GM18870 (cell line): ENCODE measurements at regions not wholly inside any gene's neighbourhood (a gene's known extent, or its start where the extent isn't known, plus 50 kb on each side); places are given as distances from the start of the nearest gene placed in this dataset.
"Not testable (repeated sequence)": the region's sequence is repeated elsewhere in the genome, so short reads cannot be mapped to it uniquely, and the experiment has no call there.

Source experiments
- ATAC-seq: cut with Tn5 transposase; IDR thresholded peaks from one replicate; pipeline ENCODE4 v1.9.1; 2021; ENCODE audit warnings: moderate library complexity; ENCODE audit not compliant: unreplicated experiment

- ATAC-seq: no peak
Measured at GRCh38 chr12:131635491-131636122, 75.3 kb upstream of the SFSWAP start.

GRCh38 chr12:131636266-131636665 is 74.6 kb upstream of the SFSWAP start:
- ATAC-seq: no peak

DNA sequence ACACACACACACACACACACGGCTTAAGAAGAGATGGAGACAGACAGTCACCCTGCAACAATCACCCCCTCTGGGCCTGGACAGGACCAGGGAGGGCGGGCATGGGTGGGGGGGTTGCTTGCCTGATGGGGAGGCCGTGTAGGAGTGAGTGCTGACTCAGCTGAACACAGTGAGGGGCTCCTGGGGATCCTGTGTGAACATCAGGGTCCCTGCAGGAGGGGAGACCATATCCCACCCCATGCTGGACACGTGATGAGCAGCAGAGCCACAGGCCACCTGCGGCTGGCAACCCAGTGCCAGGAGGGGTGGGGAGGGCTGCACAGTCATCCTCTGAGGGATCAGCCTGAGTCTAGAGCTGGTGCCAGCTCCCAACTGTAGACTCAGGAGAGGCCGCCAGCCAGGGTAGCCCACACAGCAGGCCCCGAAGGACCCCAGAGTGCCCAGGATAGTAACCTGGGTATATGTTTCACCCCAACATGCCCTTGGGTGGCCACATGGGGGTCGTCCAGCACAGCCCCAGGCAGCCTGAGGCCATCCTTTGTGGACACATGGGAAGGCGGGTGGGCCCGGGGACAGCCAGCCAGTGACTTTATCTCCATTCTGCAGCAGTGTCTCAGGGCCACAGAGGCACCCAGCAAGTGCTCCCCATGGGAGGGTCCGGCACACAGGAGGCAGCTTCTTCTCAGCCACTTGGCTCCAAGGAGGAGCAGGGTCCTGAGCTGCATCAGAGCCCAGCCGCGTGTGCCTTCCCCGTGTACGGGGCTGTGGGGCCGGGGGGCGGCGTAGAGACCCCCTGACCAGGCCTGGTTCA is 73.7 kb upstream of the SFSWAP start:
- ATAC-seq: no peak

DNA sequence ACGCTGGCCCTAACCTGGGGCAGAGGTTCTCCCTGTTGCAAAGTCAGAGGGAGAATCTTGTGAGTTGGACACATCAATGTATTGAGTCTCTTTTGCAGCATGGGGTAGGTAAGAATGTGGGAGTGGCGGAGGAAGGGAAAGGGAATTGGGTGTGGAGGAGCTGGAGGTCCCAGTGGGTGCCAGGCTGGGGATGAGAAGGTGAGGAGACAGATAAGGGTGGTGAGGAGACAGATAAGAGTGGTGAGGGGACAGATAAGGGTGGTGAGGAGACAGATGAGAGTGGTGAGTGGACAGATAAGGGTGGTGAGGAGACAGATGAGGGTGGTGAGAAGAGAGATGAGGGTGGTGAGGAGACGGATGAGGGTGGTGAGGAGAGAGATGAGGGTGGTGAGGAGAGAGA is 72.9 kb upstream of the SFSWAP start:
- ATAC-seq: no peak

GRCh38 chr12:131639270-131639940 is 71.5 kb upstream of the SFSWAP start:
- no peak for ATAC-seq

- ATAC-seq: no peak
Measured at GRCh38 chr12:131640525-131640924, 70.4 kb upstream of the SFSWAP start.

GRCh38 chr12:131641315-131641714 is 69.6 kb upstream of the SFSWAP start:
- no peak for ATAC-seq

DNA sequence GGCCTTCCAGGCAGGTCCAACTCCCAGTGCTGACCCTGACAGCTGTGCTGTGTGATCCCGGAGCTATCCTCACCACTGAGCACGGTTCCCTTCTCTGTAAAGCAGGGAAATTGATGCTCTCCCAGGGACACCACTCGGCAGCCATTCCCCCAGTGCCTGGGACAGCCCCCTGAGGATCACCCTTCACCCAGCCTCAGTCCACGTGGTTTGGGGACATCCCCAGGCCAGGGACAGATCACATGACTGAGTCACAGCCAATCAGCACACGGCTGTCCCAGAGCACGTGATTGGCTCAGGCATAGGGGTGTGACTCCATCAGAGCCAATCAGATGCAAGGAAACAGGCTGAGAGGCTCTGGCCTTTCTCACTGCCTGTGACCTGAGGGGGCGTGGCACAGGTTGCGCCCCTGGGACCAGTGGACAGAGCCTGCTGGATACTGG is 68.8 kb upstream of the SFSWAP start:
- no peak for ATAC-seq

DNA sequence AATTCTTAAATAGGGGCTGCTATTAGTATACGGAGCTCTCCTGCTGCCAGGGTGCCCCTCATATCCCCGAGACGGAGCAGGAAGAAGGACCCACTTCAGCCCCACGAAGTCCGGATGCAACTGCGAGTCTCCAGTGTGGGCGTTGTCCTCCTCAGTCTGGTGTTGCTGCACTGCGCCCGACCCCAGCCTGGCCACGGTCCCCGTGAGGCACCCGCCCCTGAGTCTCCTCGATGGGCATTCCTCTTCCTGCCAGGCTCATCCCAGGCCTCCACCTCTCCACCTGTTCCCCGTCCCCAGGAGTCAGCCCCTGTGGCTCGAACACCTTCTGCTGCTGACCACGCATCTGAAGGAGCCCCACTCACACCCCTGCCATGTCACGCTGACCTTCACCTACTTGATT is 68.1 kb upstream of the SFSWAP start:
- no peak for ATAC-seq

DNA sequence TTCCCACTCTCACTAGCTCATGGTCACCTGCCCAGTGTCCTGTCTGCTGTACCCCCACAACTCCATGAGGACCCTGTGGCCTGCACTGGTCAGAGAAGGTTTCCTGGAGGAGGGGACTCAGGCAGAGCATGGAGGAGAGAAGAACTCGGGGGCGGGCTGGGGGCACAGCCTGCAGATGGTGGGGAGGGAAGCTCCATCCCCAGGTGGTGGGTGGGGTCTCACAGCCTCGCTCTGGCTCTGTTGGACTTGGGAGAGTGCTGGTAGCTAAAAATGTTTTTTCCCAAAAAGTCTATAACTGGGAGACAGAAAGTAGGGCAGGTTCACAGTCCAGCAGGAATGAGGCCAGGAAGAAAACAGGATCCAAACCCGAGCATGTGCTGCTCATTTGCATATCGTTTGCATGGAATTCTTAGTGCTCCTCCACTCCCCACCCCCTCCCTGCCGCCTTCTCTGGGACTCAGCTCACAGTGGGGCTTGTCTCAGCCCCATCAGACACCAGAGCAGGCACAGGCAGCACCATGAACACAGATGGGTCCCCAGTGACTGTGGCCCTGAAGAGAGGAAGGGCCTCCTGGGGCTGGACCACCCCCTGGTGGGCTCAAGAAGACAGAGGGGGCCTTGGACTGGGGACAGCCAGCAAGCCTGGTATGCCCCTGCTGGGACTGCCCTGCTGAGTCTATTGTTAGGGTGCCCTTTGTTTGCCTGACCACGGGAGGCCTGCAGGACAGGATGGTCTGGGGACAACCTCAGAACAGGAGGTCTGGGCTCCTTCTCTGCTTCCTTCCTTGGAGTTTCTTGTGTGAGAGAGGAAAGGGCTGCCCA is 67.0 kb upstream of the SFSWAP start:
- no peak for ATAC-seq

DNA sequence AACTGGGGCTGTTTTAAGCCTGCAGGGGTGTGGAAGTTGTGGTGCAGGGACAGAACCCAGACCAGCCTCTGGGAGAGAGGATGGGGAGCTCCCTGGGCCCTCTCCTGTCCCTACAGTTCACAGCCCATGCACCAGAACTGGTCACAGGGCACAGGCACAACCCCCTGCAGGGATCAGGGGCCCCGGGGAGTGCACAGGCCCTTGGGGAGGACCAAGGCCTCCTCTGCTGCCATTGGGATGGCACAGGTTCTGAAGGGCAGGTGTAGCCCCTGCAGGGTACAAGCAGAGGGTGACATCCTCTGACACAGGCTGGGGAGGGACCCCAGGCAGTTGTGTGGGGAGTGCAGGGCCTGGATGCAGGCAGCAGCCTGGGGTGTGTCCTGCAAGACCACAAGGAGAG is 66.4 kb upstream of the SFSWAP start:
- ATAC-seq: no peak

- ATAC-seq: not testable (repeated sequence)
Measured at GRCh38 chr12:131644917-131645316, 66.0 kb upstream of the SFSWAP start.

DNA sequence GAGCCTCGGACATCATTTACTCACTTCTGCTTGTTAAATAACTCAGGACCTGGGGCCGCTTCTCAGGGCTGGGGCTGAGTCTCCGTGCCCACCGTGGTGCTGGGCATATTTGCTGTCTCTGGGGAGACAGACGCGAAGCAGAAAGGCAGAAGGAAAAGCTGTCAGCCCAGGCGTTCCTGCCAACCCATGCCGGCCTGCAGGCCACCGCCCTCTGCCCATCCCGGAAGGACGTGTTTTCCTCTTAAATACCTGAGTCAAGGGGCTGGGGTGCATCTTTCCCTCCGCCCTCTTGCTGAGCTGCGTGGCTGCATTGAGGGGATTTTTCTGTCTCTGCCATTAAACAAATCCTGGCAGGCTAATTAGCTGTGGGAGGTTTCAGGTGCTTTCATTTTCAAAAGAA is 65.3 kb upstream of the SFSWAP start:
- ATAC-seq: not testable (repeated sequence)

- ATAC-seq: not testable (repeated sequence)
Measured at GRCh38 chr12:131646444-131646843, 64.4 kb upstream of the SFSWAP start.

DNA sequence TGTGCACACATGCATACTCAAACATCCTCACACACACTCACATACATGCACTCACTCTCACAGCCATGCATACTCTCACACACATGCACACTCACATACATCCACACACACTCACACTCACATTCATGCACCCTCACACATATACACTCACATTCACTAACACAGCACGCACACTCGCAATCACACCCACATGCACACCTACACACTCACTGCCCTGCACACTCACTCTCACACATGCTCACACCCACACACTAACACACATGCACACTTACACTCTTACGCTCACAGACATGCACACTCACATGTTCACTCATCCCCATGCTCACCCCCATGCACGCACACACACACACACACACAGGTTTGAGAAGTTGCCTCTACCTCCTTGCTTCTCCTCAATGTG is 63.2 kb upstream of the SFSWAP start:
- no peak for ATAC-seq

GRCh38 chr12:131655469-131656174 is 55.3 kb upstream of the SFSWAP start:
- ATAC-seq: not testable (repeated sequence)

DNA sequence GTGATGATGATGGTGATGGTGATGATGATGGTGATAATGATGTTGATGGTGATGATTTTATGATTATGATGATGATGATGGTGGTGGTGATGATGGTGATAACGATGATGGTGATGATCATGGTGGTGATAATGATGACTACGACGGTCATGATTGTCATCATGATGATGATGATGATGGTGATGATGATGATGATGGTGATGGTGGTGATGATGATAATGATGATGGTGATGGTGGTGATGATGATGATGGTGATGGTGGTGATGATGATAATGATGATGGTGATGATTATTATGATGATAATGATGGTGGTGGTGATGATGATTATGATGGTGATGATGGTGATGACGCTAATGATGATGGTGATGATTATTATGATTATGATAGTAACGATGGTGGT is 54.1 kb upstream of the SFSWAP start:
- not testable (repeated sequence) for ATAC-seq

- ATAC-seq: not testable (repeated sequence)
Measured at GRCh38 chr12:131658605-131659004, 52.3 kb upstream of the SFSWAP start.

GRCh38 chr12:131659484-131659883 is 51.4 kb upstream of the SFSWAP start:
- ATAC-seq: not testable (repeated sequence)

- not testable (repeated sequence) for ATAC-seq
Measured at GRCh38 chr12:131659976-131660375, 50.9 kb upstream of the SFSWAP start.
